ENCODE measurements at regions not wholly inside any gene's neighbourhood (a gene's known extent, or its start where the extent isn't known, plus 50 kb on each side); places are given as distances from the start of the nearest gene placed in this dataset.

DNA sequence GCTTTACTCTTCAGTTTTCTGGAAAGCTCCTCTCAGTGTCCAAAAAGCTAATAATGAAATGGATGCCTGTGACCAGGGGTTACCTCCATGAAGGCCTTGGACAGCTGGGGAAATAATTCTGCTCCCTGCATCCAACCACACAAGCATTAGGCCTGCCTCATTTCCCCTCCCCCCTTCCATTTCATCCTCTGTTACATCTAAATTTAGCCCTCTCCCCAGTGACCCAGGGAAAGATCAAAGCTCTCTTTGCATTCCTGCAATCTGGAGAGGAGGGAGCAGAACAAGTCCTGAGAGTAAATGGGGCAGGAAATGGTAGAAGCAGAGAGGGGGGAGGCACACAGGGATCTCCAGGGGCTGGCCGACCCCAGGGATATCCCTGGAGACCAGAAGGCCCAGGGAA, 452.7 kb downstream of the TSHZ3 start:
- no peak for TF ChIP-seq CTCF (IDR thresholded peaks at IDR 0.05; ENCODE audit: insufficient read depth, low read length)
- DNase-seq (ENCODE audit: low read depth): no peak

DNA sequence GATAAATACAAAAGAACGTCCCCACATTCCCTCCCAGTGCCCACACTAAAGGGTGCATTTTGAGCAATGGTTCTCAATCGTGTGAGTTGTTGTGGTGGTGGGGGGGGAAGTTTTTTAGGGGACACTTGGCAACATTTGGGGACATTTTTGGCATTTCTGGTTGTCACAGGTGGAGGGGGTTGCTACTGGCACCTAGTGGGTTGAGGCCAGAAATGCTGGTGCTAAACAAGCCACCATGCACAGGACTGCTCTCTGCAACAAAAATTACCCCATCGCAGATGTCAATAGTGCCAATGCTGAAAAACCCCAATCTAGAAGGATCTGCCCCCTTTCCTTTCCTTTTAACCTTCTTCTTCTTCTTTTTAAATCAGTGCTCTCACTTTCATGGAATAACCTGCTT, 453.3 kb downstream of the TSHZ3 start:
- no peak for DNase-seq (ENCODE audit: low read depth)
- TF ChIP-seq CTCF (IDR thresholded peaks at IDR 0.05; ENCODE audit: insufficient read depth, low read length): no peak
- H3K4me3 ChIP-seq (ENCODE audit: low read depth, low read length): no peak overlapping the region

More for the DNA sequence above, 452.7 kb downstream of the TSHZ3 start:
- H3K4me3 ChIP-seq (ENCODE audit: low read depth, low read length): no peak overlapping the region

GRCh38 chr19:30891051-30891450, 458.2 kb downstream of the TSHZ3 start:
- DNase-seq (ENCODE audit: low read depth): no peak
- H3K4me3 ChIP-seq (ENCODE audit: low read depth, low read length): no peak overlapping the region
- TF ChIP-seq CTCF (IDR thresholded peaks at IDR 0.05; ENCODE audit: insufficient read depth, low read length): no peak

DNA sequence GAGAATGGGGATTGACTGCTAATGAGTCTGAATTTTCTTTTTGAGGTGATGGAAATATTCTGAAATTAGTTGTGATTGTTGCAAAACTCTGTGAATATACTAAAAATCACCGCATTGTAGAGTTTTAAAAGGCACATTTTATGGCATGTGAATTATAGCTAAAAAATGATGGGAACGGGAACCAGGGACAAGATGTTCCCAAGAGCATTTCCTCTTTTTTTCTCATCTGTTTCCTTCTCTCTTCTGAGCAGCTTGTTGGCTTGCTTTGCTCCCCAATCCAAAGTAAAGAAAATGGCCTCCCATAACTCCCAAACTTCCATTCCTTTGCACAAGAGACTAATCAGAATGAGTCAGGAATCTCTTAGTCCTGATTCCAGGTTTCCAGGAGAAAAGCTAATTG, 459.2 kb downstream of the TSHZ3 start:
- no peak for TF ChIP-seq CTCF (IDR thresholded peaks at IDR 0.05; ENCODE audit: insufficient read depth, low read length)
- H3K4me3 ChIP-seq (ENCODE audit: low read depth, low read length): no peak overlapping the region
- no peak for DNase-seq (ENCODE audit: low read depth)

DNA sequence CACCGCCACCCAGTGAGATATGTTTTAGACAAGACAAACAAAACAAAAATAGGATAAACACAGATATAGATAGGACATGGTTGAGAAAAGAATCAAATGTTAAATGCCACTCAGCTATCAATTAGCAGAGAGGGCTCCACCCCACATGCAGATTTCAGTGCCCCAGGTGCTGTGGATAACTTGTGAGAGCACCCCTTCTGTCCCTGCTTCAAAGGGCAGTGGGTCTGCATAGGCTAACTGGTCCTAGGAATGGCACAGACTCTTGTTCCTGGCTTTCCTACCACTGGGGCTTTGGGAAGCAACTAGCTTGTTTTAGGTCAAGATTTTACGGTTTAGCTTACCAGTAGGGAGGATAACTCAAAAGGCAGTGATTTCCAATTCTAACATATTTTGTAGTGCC, 460.3 kb downstream of the TSHZ3 start:
- no peak for DNase-seq (ENCODE audit: low read depth)
- TF ChIP-seq CTCF (IDR thresholded peaks at IDR 0.05; ENCODE audit: insufficient read depth, low read length): no peak
- H3K4me3 ChIP-seq (ENCODE audit: low read depth, low read length): no peak overlapping the region

DNA sequence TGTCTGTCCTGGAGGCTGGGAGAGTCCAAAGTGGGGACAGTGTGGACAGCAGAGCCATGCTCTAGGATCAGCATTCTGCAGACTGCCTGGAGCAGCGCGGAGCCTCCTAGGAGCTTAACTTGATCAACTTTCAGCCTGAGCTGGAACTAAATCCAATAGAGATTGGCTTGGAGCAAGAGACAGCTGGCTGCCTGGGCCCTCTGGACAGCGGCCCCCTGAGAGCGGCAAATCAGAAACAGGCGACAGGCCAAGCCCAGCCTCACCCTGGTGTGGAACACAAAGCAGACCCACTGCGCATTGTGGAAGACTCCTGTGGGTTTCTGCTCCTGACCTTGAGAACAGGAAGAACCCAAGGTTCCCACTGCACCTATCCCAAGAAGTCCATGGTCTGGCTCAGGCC, 462.2 kb downstream of the TSHZ3 start:
- no peak overlapping the region for H3K4me3 ChIP-seq (ENCODE audit: low read depth, low read length)
- no peak for DNase-seq (ENCODE audit: low read depth)
- no peak for TF ChIP-seq CTCF (IDR thresholded peaks at IDR 0.05; ENCODE audit: insufficient read depth, low read length)

DNA sequence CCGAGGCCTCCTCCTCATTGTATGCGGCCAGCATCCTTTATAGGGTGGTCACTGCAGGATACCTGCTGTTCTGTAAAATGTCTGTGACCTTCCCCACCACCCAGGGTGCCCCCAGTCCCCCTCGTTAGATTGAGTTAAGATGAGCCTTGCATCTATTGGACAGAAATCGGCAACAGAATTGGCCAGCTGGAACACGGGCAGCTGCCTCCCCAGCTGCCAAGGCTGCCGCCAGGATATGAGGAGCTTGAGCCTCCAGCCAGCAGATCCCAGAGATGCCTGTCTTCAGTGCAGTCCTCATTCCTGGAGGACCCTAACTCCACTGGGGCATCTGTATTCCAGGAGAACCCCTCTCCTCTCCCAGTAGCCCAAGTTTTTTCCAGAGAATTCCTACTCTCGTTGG, 463.0 kb downstream of the TSHZ3 start:
- no peak for DNase-seq (ENCODE audit: low read depth)
- no peak for TF ChIP-seq CTCF (IDR thresholded peaks at IDR 0.05; ENCODE audit: insufficient read depth, low read length)
- no peak overlapping the region for H3K4me3 ChIP-seq (ENCODE audit: low read depth, low read length)

All from fibroblast of the aortic adventitia (primary cell).